ENCODE measurements at regions not wholly inside any gene's neighbourhood (a gene's known extent, or its start where the extent isn't known, plus 50 kb on each side); places are given as distances from the start of the nearest gene placed in this dataset.
"Not testable (repeated sequence)": the region's sequence is repeated elsewhere in the genome, so short reads cannot be mapped to it uniquely, and the experiment has no call there.

DNA sequence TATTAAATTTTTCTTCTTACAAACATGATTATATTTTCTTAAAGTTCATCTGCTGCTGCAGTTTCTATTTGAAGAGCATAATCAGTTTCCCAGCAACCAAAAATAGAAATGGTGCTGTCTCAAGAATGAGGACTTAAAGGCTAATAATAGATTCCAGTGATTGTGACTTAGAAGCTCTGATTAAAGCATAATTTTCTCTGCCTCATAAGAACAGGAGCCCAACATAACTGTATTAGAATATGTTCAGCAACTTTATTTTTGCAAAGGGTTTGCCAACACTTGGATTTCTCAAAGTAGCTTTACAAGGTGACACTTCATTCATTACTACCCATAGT lies 227.9 kb downstream of the SPATA31A1 start:
- H3K27ac ChIP-seq (ENCODE audit: insufficient read depth in 1 of 2, low read depth in 1 of 2, low read length in 2 of 2, poor library complexity in 1 of 2, severe bottlenecking in 2 of 2); H3K4me1 ChIP-seq (ENCODE audit: control extremely low read depth in 1 of 4, control insufficient read depth in 4 of 4, insufficient read depth in 4 of 4, low read length in 3 of 4); H3K4me3 ChIP-seq (ENCODE audit: control insufficient read depth in 1 of 7, extremely low read depth in 1 of 7, insufficient read depth in 4 of 7, low read depth in 2 of 7, low read length in 6 of 7); H3K9me3 ChIP-seq (ENCODE audit: control extremely low read depth in 1 of 5, control insufficient read depth in 4 of 5, insufficient read depth in 2 of 5, low read depth in 1 of 5, low read length in 4 of 5); H3K36me3 ChIP-seq (ENCODE audit: control insufficient read depth in 4 of 4, insufficient read depth in 4 of 4, low read length in 3 of 4); H3K27me3 ChIP-seq (replicated peaks in 2 of 5; ENCODE audit: control insufficient read depth in 4 of 5, insufficient read depth in 5 of 5, low read length in 4 of 5); DNase-seq; POLR2A ChIA-PET; CTCF ChIA-PET: not testable (repeated sequence)

DNA sequence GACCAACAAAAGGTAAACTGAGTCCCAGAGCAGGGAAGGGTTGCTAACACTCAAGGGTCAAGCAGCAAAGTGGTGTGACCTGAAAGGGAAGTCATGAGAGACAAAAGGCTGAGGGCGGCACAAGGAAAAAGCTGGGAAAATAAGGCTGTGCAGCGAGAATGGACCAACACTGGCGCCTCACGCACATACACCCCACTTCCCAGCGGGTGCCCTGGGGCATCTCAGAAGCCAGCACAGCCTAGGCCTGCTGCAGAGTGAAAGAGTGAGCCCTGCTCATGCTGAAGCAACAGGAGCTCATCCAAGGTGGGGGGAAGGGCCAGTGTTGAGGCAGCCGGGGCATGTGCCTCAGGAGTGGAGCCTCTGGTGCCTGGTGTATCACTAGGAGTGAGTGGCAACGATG lies 229.8 kb downstream of the SPATA31A1 start:
- POLR2A ChIA-PET; CTCF ChIA-PET; H3K27me3 ChIP-seq (replicated peaks in 2 of 5; ENCODE audit: control insufficient read depth in 4 of 5, insufficient read depth in 5 of 5, low read length in 4 of 5); H3K36me3 ChIP-seq (ENCODE audit: control insufficient read depth in 4 of 4, insufficient read depth in 4 of 4, low read length in 3 of 4); H3K9me3 ChIP-seq (ENCODE audit: control extremely low read depth in 1 of 5, control insufficient read depth in 4 of 5, insufficient read depth in 2 of 5, low read depth in 1 of 5, low read length in 4 of 5); H3K27ac ChIP-seq (ENCODE audit: insufficient read depth in 1 of 2, low read depth in 1 of 2, low read length in 2 of 2, poor library complexity in 1 of 2, severe bottlenecking in 2 of 2); H3K4me3 ChIP-seq (ENCODE audit: control insufficient read depth in 1 of 7, extremely low read depth in 1 of 7, insufficient read depth in 4 of 7, low read depth in 2 of 7, low read length in 6 of 7); DNase-seq; H3K4me1 ChIP-seq (ENCODE audit: control extremely low read depth in 1 of 4, control insufficient read depth in 4 of 4, insufficient read depth in 4 of 4, low read length in 3 of 4): not testable (repeated sequence)
- WGBS (ENCODE audit: insufficient coverage), result no CpG with 5 or more reads among the region's 7 CpGs

DNA sequence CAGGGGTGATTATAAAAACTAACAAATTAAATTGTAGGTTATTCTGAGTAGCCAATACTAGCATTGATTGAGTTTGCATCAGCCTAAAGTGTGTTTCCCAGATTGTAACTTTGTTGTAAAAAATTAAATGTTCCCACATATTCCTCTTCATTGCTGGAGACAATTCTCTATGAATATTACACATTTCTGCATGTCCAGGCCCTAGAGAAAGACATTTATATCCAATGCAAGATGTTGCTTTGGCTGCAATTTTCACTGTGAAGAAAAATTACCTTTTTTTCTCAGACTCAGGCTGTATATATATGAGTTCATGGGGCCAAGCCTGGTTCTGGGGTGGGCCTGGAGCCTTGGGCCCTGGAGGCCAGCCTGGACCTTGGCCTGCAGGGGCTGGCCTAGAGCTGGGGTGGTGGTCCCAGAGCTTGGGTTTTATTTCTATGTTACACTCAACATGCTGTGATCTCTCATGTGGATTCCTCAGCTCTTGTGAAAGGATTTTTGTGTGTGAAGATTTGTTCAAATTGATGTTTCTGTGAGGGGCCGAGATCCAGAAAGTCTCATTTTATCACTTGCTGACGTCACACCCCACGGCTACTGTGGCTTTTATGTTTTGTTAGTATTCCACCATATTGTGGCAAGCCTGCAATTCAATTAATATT lies 232.5 kb downstream of the SPATA31A1 start:
- Histone ChIP-seq H3K4me1 (ENCODE audit: control extremely low read depth in 1 of 4, control insufficient read depth in 4 of 4, insufficient read depth in 4 of 4, low read length in 3 of 4) (no peaks in the 10 kb centered on the region), H3K27me3 (replicated peaks in 2 of 5; ENCODE audit: control insufficient read depth in 4 of 5, insufficient read depth in 5 of 5, low read length in 4 of 5) (no peaks in the 10 kb centered on the region), H3K9me3 (ENCODE audit: control extremely low read depth in 1 of 5, control insufficient read depth in 4 of 5, insufficient read depth in 2 of 5, low read depth in 1 of 5, low read length in 4 of 5) (no peaks in the 10 kb centered on the region), H3K27ac (ENCODE audit: insufficient read depth in 1 of 2, low read depth in 1 of 2, low read length in 2 of 2, poor library complexity in 1 of 2, severe bottlenecking in 2 of 2) (no peak overlapping the region), H3K4me3 (ENCODE audit: control insufficient read depth in 1 of 7, extremely low read depth in 1 of 7, insufficient read depth in 4 of 7, low read depth in 2 of 7, low read length in 6 of 7) (no peak overlapping the region), H3K36me3 (ENCODE audit: control insufficient read depth in 4 of 4, insufficient read depth in 4 of 4, low read length in 3 of 4) (no peaks in the 10 kb centered on the region)
- no peak for DNase-seq
- ChIA-PET POLR2A (no interaction called here), CTCF (no interaction called here)
- WGBS (ENCODE audit: insufficient coverage), result 100% methylated on average over 3 of the region's 3 CpGs

DNA sequence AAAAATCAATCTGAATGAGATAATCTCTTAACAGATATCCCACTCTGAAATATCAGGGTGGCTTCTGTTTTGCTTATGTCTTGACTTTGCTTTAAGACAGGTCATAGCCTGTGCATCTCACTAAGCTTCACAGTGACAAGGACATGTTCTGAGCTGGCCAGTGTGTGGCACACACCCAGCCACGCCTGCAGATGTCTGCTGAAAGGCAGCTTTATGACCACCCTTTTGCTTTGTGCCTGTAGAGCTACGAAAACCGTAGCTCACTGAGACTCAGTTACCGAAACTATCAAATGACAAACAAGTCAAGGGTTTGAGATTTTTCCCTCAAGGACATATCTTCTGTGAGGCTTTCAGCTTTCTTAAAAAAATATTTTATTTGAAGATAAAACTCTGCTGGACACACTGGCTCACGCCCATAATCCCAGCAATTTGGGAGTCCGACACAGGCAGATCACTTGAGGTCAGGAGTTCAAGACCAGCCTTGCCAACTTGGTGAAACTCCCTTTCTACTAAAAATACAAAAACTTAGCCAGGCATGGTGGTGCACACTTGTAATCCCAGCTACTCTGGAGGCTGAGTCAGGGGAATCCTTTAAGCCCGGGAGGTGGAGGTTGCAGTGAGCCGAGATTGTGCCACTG lies 233.2 kb downstream of the SPATA31A1 start:
- Histone ChIP-seq H3K9me3 (ENCODE audit: control extremely low read depth in 1 of 5, control insufficient read depth in 4 of 5, insufficient read depth in 2 of 5, low read depth in 1 of 5, low read length in 4 of 5) (no peaks in the 10 kb centered on the region), H3K27ac (ENCODE audit: insufficient read depth in 1 of 2, low read depth in 1 of 2, low read length in 2 of 2, poor library complexity in 1 of 2, severe bottlenecking in 2 of 2) (no peak overlapping the region), H3K4me3 (ENCODE audit: control insufficient read depth in 1 of 7, extremely low read depth in 1 of 7, insufficient read depth in 4 of 7, low read depth in 2 of 7, low read length in 6 of 7) (no peak overlapping the region), H3K27me3 (replicated peaks in 2 of 5; ENCODE audit: control insufficient read depth in 4 of 5, insufficient read depth in 5 of 5, low read length in 4 of 5) (no peaks in the 10 kb centered on the region), H3K36me3 (ENCODE audit: control insufficient read depth in 4 of 4, insufficient read depth in 4 of 4, low read length in 3 of 4) (no peaks in the 10 kb centered on the region), H3K4me1 (ENCODE audit: control extremely low read depth in 1 of 4, control insufficient read depth in 4 of 4, insufficient read depth in 4 of 4, low read length in 3 of 4) (no peaks in the 10 kb centered on the region)
- no peak for DNase-seq
- CTCF ChIA-PET, result no interaction called here
- WGBS (ENCODE audit: insufficient coverage), result 84% methylated on average over 6 of the region's 8 CpGs
- POLR2A ChIA-PET, result no interaction called here

DNA sequence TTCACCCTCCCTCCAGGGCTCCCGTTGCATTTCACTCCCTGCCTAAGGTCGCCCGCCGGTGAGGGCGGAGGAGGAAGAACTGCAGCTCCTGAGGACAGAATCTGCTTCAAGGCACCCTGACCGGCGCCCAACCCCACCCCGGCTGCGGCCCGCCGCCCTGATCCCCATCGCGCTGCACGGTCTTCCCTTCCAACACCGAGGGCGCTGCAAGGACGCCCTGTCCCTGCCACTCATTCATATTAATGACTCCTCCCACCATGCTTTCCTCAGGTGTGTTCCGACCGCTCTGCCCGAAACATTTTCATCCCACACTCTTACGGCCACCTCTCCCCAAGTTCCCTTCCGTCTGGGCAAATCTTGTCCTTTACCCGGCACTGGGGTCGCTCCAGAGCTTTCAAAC lies 248.6 kb downstream of the SPATA31A1 start:
- CTCF ChIA-PET; H3K36me3 ChIP-seq (ENCODE audit: control insufficient read depth in 4 of 4, insufficient read depth in 4 of 4, low read length in 3 of 4); H3K27ac ChIP-seq (ENCODE audit: insufficient read depth in 1 of 2, low read depth in 1 of 2, low read length in 2 of 2, poor library complexity in 1 of 2, severe bottlenecking in 2 of 2); POLR2A ChIA-PET; H3K4me3 ChIP-seq (ENCODE audit: control insufficient read depth in 1 of 7, extremely low read depth in 1 of 7, insufficient read depth in 4 of 7, low read depth in 2 of 7, low read length in 6 of 7); DNase-seq; H3K4me1 ChIP-seq (ENCODE audit: control extremely low read depth in 1 of 4, control insufficient read depth in 4 of 4, insufficient read depth in 4 of 4, low read length in 3 of 4); H3K27me3 ChIP-seq (replicated peaks in 2 of 5; ENCODE audit: control insufficient read depth in 4 of 5, insufficient read depth in 5 of 5, low read length in 4 of 5); H3K9me3 ChIP-seq (ENCODE audit: control extremely low read depth in 1 of 5, control insufficient read depth in 4 of 5, insufficient read depth in 2 of 5, low read depth in 1 of 5, low read length in 4 of 5): not testable (repeated sequence)
- no CpG with 5 or more reads among the region's 24 CpGs for WGBS (ENCODE audit: insufficient coverage)

DNA sequence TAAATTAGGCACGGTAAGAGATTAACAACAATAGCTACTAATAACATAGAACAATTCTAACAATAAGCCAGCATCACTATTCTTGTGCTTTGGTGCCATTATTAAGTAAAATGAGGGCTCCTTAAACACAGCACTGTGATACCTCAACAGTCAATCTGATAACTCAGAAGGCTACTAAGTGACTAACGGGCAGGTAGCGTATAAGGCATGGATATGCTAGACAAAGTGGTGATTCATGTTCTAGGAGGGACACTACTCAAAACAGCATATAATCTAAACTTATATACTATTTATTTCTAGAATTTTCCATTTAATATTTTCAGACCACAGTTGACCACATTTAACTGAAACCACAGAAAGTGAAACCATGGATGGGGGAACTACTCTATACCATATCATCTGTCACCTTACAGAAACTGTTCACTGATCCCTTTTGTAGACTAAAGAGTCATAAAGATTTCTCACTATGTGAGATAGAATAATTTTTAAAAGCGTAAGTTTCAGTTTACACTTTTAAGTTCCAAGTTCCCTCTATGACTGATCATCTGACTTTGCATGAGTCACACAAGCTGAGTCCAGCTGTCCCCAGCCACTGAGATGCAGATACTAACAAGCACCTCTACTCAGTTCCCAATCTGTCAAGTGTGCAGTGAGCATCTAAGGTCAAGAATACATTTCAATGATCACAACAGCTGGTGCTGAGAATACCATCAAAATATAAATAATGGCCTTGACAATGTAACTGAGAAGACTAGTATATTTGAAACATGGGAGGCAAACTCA lies 256.2 kb downstream of the SPATA31A1 start:
- no CpG with 5 or more reads among the region's 4 CpGs for WGBS (ENCODE audit: insufficient coverage)
- H3K4me3 ChIP-seq (ENCODE audit: control insufficient read depth in 1 of 7, extremely low read depth in 1 of 7, insufficient read depth in 4 of 7, low read depth in 2 of 7, low read length in 6 of 7); H3K36me3 ChIP-seq (ENCODE audit: control insufficient read depth in 4 of 4, insufficient read depth in 4 of 4, low read length in 3 of 4); CTCF ChIA-PET; DNase-seq; H3K27me3 ChIP-seq (replicated peaks in 2 of 5; ENCODE audit: control insufficient read depth in 4 of 5, insufficient read depth in 5 of 5, low read length in 4 of 5); H3K4me1 ChIP-seq (ENCODE audit: control extremely low read depth in 1 of 4, control insufficient read depth in 4 of 4, insufficient read depth in 4 of 4, low read length in 3 of 4); POLR2A ChIA-PET; H3K27ac ChIP-seq (ENCODE audit: insufficient read depth in 1 of 2, low read depth in 1 of 2, low read length in 2 of 2, poor library complexity in 1 of 2, severe bottlenecking in 2 of 2); H3K9me3 ChIP-seq (ENCODE audit: control extremely low read depth in 1 of 5, control insufficient read depth in 4 of 5, insufficient read depth in 2 of 5, low read depth in 1 of 5, low read length in 4 of 5): not testable (repeated sequence)

DNA sequence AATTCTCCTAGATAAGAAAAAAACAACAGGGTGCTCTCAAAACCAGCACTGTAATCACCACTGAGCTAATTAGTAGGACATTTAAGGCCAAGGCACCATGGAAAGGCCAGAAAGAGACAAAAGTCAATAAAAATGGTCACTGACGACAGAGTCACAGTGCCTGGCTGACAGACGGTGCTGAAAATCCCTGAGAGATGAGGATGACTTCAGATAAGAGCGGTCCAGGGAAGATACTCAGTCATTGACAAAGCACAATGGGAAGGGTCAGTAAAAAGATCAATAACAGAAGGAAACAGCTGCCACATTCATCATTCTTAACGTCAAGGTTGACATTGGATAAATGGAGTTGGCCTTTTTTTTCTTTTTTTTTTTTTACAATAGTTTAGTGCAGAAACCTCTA lies 261.0 kb downstream of the SPATA31A1 start:
- WGBS (ENCODE audit: insufficient coverage), result no CpG with 5 or more reads among the region's 4 CpGs
- CTCF ChIA-PET, result not testable (repeated sequence)

More for the DNA sequence above, 261.0 kb downstream of the SPATA31A1 start:
- H3K4me3 ChIP-seq (ENCODE audit: control insufficient read depth in 1 of 7, extremely low read depth in 1 of 7, insufficient read depth in 4 of 7, low read depth in 2 of 7, low read length in 6 of 7); H3K9me3 ChIP-seq (ENCODE audit: control extremely low read depth in 1 of 5, control insufficient read depth in 4 of 5, insufficient read depth in 2 of 5, low read depth in 1 of 5, low read length in 4 of 5); H3K27me3 ChIP-seq (replicated peaks in 2 of 5; ENCODE audit: control insufficient read depth in 4 of 5, insufficient read depth in 5 of 5, low read length in 4 of 5); POLR2A ChIA-PET; H3K27ac ChIP-seq (ENCODE audit: insufficient read depth in 1 of 2, low read depth in 1 of 2, low read length in 2 of 2, poor library complexity in 1 of 2, severe bottlenecking in 2 of 2); H3K4me1 ChIP-seq (ENCODE audit: control extremely low read depth in 1 of 4, control insufficient read depth in 4 of 4, insufficient read depth in 4 of 4, low read length in 3 of 4); DNase-seq; H3K36me3 ChIP-seq (ENCODE audit: control insufficient read depth in 4 of 4, insufficient read depth in 4 of 4, low read length in 3 of 4): not testable (repeated sequence)

Measured in common myeloid progenitor, CD34-positive (primary cell).